Glutamatergic neuron (in vitro differentiated cells): ENCODE measurements at regions not wholly inside any gene's neighbourhood (a gene's known extent, or its start where the extent isn't known, plus 50 kb on each side); places are given as distances from the start of the nearest gene placed in this dataset.

ENCODE experiments used
- DNase-seq: peaks from one replicate; pipeline ENCODE4 v3.0.0; 2022
- H3K27ac Mint-ChIP-seq: one replicate; pipeline ENCODE4 v1.8.0; 2020; ENCODE audit warnings: mild to moderate bottlenecking, mixed read lengths, inconsistent platforms; ENCODE audit not compliant: unreplicated experiment
- H3K27me3 Mint-ChIP-seq: one replicate; pipeline ENCODE4 v1.8.0; 2020; ENCODE audit warnings: mild to moderate bottlenecking, moderate library complexity, mixed read lengths, inconsistent platforms; ENCODE audit not compliant: unreplicated experiment
- H3K36me3 Mint-ChIP-seq: one replicate; pipeline ENCODE4 v1.8.0; 2020; ENCODE audit warnings: mild to moderate bottlenecking, mixed read lengths, inconsistent platforms; ENCODE audit not compliant: unreplicated experiment
- H3K4me1 Mint-ChIP-seq: one replicate; pipeline ENCODE4 v1.8.0; 2020; ENCODE audit warnings: mild to moderate bottlenecking, low read depth, mixed read lengths, inconsistent platforms; ENCODE audit not compliant: unreplicated experiment
- H3K4me3 Mint-ChIP-seq: one replicate; pipeline ENCODE4 v1.8.0; 2020; ENCODE audit warnings: mild to moderate bottlenecking, mixed read lengths, inconsistent platforms; ENCODE audit not compliant: unreplicated experiment
- H3K9me3 Mint-ChIP-seq: one replicate; pipeline ENCODE4 v1.8.0; 2020; ENCODE audit warnings: mild to moderate bottlenecking, moderate library complexity, mixed read lengths, inconsistent platforms; ENCODE audit not compliant: unreplicated experiment
- TF ChIP-seq, protein P1 (sequence below): fragments of 200-600 bp; sonication (generic); IDR thresholded peaks from one replicate; pipeline ENCODE4 v1.5.0; 2021; ENCODE audit not compliant: partially characterized antibody, unreplicated experiment

DNA sequence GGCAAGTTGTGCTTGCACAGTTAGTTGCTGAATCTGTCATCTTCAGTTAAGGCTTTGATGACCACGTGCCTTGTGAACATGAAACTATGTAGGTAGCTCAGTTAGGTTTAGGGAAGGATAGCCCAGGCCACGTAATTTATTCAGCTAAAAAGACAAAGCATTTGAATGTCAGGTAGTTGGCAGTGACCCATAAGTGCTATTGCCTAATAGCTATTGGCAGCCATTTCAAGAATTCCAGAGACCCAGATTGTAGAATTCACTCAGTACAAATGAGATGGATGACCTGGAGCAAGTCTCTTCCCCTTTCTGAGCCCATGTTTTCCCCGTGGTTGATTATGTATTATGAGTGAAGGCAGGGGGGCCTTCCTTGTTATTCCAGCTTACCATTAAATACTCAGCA is 265.3 kb upstream of the ANO5 start:
- Mint-ChIP-seq H3K4me3 (no peak overlapping the region), H3K27me3 (no peaks in the 10 kb centered on the region), H3K4me1 (peaks cover 3% of the 10 kb centered on the region), H3K36me3 (no peaks in the 10 kb centered on the region), H3K9me3 (no peaks in the 10 kb centered on the region), H3K27ac (no peak overlapping the region)
- DNase-seq: no peak
- TF ChIP-seq, protein P1, sequence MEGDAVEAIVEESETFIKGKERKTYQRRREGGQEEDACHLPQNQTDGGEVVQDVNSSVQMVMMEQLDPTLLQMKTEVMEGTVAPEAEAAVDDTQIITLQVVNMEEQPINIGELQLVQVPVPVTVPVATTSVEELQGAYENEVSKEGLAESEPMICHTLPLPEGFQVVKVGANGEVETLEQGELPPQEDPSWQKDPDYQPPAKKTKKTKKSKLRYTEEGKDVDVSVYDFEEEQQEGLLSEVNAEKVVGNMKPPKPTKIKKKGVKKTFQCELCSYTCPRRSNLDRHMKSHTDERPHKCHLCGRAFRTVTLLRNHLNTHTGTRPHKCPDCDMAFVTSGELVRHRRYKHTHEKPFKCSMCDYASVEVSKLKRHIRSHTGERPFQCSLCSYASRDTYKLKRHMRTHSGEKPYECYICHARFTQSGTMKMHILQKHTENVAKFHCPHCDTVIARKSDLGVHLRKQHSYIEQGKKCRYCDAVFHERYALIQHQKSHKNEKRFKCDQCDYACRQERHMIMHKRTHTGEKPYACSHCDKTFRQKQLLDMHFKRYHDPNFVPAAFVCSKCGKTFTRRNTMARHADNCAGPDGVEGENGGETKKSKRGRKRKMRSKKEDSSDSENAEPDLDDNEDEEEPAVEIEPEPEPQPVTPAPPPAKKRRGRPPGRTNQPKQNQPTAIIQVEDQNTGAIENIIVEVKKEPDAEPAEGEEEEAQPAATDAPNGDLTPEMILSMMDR: no peak

DNA sequence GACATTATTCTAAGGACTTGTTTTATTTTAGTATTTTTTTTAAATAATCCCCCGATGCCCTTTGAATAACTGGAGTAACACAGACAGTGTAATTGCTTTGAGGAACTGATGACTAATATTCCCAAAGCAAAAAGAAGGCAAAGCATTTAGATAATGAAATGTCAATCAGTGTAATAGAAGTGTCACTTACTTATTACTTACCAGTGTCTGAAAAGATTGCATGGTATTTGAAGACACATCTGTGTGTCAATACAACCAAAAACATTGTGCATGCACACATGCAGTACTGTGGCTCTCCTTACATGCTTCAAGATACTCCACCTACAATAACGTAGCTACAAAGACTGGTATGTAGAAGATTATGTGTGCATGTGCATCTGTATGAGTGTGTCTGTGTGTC is 264.0 kb upstream of the ANO5 start:
- Mint-ChIP-seq H3K4me3 (no peak overlapping the region), H3K27me3 (no peaks in the 10 kb centered on the region), H3K4me1 (peaks cover 3% of the 10 kb centered on the region), H3K36me3 (no peaks in the 10 kb centered on the region), H3K27ac (no peak overlapping the region), H3K9me3 (no peaks in the 10 kb centered on the region)
- TF ChIP-seq, protein P1: no peak
- no peak for DNase-seq

DNA sequence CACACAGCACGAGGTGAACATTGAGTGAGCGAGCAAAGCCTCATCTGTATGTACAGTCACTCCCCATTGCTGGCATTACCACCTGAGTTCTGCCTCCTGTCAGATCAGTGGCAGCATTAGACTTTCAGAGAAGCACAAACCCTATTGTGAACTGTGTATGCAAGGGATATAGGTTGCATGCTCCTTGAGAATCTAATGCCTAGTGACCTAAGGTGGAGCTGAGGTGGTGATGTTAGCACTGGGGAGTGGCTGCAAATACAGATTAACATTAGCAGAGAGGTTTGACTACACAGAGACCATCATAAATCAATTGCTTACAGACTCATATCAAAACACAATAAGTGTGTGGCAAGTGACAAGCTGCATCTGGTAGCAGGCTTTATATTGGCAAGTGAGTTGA is 262.5 kb upstream of the ANO5 start:
- no peak for DNase-seq
- Mint-ChIP-seq H3K4me1 (peaks cover 3% of the 10 kb centered on the region), H3K36me3 (no peaks in the 10 kb centered on the region), H3K27me3 (no peaks in the 10 kb centered on the region), H3K4me3 (no peak overlapping the region), H3K27ac (no peak overlapping the region), H3K9me3 (no peaks in the 10 kb centered on the region)
- TF ChIP-seq, protein P1: no peak

DNA sequence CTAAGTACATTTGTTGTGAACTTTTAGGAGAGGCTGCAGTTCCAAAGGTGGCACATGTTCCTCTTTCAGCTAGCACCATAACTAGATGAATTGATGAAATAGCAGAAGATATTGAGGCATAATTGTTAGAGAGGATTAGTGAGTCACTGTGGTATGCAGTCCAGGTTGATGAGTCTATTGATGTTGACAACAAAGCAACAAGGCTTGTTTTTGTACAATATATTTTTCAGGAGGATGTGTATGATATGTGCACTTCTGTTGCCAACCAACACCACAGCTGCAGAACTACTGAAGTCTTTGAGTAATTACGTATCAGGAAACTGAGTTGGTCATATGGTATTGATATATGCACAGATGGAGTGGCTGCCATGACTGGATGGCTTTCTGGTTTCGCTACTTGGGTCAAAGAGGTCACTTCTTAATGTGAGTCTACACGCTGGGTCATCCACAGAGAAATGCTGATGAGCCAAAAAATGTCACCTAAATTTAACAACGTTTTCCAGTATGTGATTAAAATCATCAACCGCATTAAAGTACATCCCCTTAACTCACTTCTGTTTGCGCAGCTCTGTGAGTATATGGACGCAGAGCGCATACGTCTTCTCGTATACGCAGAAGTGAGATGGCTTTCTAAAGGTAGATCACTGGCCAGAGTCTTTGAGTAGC is 261.3 kb upstream of the ANO5 start:
- Mint-ChIP-seq H3K4me3 (no peak overlapping the region), H3K4me1 (peaks cover 3% of the 10 kb centered on the region), H3K27ac (no peak overlapping the region), H3K9me3 (no peaks in the 10 kb centered on the region), H3K27me3 (no peaks in the 10 kb centered on the region), H3K36me3 (no peaks in the 10 kb centered on the region)
- TF ChIP-seq, protein P1: no peak
- no peak for DNase-seq

DNA sequence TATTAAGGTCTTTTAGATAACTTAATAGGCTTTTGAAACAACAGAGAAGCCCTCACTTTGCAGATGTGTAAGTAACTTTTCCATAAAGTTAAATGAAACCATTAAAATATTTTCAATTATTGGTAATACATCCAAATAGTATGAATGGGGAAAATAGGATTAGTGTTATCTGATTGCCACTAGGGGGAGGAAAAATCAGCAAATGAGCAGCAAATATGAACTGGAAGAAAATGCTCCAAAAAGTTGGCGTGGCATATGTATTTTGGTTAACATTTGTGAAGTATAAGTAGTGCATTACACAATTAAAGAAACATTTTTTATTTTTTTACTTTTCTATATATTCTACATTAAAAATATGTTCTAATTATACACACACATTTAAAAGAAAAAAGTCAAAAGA is 259.8 kb upstream of the ANO5 start:
- no peak for DNase-seq
- TF ChIP-seq, protein P1: peak; percentile 78
- no peaks in the 10 kb centered on the region for H3K36me3 Mint-ChIP-seq

More for the DNA sequence above, 259.8 kb upstream of the ANO5 start:
- H3K27me3 Mint-ChIP-seq: no peaks in the 10 kb centered on the region
- H3K4me3 Mint-ChIP-seq: no peak overlapping the region
- no peaks in the 10 kb centered on the region for H3K9me3 Mint-ChIP-seq
- no peak overlapping the region for H3K27ac Mint-ChIP-seq
- peaks cover 3% of the 10 kb centered on the region for H3K4me1 Mint-ChIP-seq
